ENCODE measurements at regions not wholly inside any gene's neighbourhood (a gene's known extent, or its start where the extent isn't known, plus 50 kb on each side); places are given as distances from the start of the nearest gene placed in this dataset.

- FAIRE-seq (no peak), ATAC-seq (no peak), DNase-seq (ENCODE audit: low read depth in 1 of 2, low spot score in 1 of 2) (no peak)
- Histone ChIP-seq H3K4me3 (no peak overlapping the region), H3K27ac (no peak overlapping the region), H3K4me1 (no peaks in the 10 kb centered on the region), H3K9me3 (peaks cover 14% of the 10 kb centered on the region; the same call in 2 of the 3 replicates), H3K4me2 (no peak overlapping the region)
- TF ChIP-seq PBX3 (IDR thresholded peaks at IDR 0.05) (no peak), SREBF2 (IDR thresholded peaks at IDR 0.05) (no peak), HDAC2 (IDR thresholded peaks at IDR 0.05) (no peak), JUN (IDR thresholded peaks at IDR 0.05) (no peak), EP300 (IDR thresholded peaks at IDR 0.05) (no peak), E2F6 (IDR thresholded peaks at IDR 0.05; ENCODE audit: borderline replicate concordance, low read depth) (no peak), RCOR1 (IDR thresholded peaks at IDR 0.05; ENCODE audit: low read depth, low read length) (no peak), ZC3H11A (IDR thresholded peaks at IDR 0.05) (no peak)
- WGBS (ENCODE audit: missing lambda C conversion rate): 8% methylated on average over 13 of the region's 13 CpGs
- ChIA-PET POLR2A (no interaction called here), CTCF (interaction anchor here (5.6 kb wide), 1 partner anchor 11 kb away, joined by 34 read pairs; no protein-coding TSS in a partner anchor)
These were observed 105.5 kb upstream of the FAM204A start for GRCh38 chr10:118447478-118448270.

- DNase-seq (ENCODE audit: low read depth in 1 of 2, low spot score in 1 of 2): no peak
- TF ChIP-seq HMGXB4 (CRISPR knock-in tag; IDR thresholded peaks at IDR 0.05; ENCODE audit: borderline replicate concordance): no peak
- no peak for TF ChIP-seq PBX3 (IDR thresholded peaks at IDR 0.05)
- no peak for TF ChIP-seq ZNF302 (CRISPR knock-in tag; IDR thresholded peaks at IDR 0.05)
- TF ChIP-seq ZSCAN20 (CRISPR knock-in tag; IDR thresholded peaks at IDR 0.05): no peak
- no peak for TF ChIP-seq FOXS1 (CRISPR knock-in tag; IDR thresholded peaks at IDR 0.05)
- no peak for TF ChIP-seq RARB (CRISPR knock-in tag; IDR thresholded peaks at IDR 0.05)
- TF ChIP-seq BHLHE40 (IDR thresholded peaks at IDR 0.05; ENCODE audit: low read depth, low read length): no peak
- no peak for TF ChIP-seq ZC3H11A (IDR thresholded peaks at IDR 0.05)
- no peak for TF ChIP-seq RNF2 (IDR thresholded peaks at IDR 0.05; ENCODE audit: borderline replicate concordance, low read depth)
- TF ChIP-seq TFCP2L1 (CRISPR knock-in tag; IDR thresholded peaks at IDR 0.05): no peak
- TF ChIP-seq POLR2A (IDR thresholded peaks at IDR 0.05; ENCODE audit: low read length): no peak
- no peak for TF ChIP-seq RFX5 (IDR thresholded peaks at IDR 0.05)
- no peak for TF ChIP-seq ELK1 (IDR thresholded peaks at IDR 0.05; ENCODE audit: low read depth, low read length)
- no peak for TF ChIP-seq NR3C1 (IDR thresholded peaks at IDR 0.05)
- no peak for TF ChIP-seq TP53 (CRISPR knock-in tag; IDR thresholded peaks at IDR 0.05)
- ChIA-PET POLR2A (no interaction called here), CTCF (interaction anchor here (1.0 to 1.3 kb wide), 2 partner anchors 14 to 15 kb away, joined by 3 to 5 read pairs; no protein-coding TSS in a partner anchor)
- no peak overlapping the region for H3K27ac ChIP-seq
- FAIRE-seq: no peak
- no peak overlapping the region for H3K4me2 ChIP-seq
- H3K9me3 ChIP-seq: no peaks in the 10 kb centered on the region
- 0% methylated on average over 1 of the region's 1 CpG for WGBS (ENCODE audit: missing lambda C conversion rate)
- no peak overlapping the region for H3K4me3 ChIP-seq
- H3K4me1 ChIP-seq: no peaks in the 10 kb centered on the region
- ATAC-seq: no peak
These were observed 103.4 kb upstream of the FAM204A start for GRCh38 chr10:118445535-118445934.

Data from A549 (cell line).